ENCODE measurements at regions not wholly inside any gene's neighbourhood (a gene's known extent, or its start where the extent isn't known, plus 50 kb on each side); places are given as distances from the start of the nearest gene placed in this dataset.
A peak's percentile ranks its signal among the peaks of the same experiment; 100 is the strongest.

DNA sequence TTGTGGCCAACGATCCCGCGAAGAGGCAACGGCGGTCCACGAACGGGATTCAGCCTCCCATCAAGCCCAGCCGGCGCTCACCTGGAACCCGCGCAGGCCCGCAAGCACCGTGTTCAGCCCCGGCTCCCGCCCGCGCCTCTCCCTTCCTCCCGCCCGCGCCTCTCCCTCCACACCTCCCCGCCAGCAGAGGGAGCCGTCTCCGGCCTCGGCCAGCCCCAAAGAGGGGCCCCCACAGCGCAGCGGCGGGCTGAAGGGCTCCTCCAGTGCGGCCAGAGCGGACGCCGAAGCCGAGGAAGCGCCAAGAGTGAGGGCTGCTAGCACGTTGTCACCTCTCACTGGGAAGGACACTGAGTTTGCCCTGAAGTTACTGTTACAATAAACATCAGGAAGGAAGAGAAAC, 55.3 kb upstream of the LAPTM4A start:
- no peaks in the 10 kb centered on the region for H3K36me3 Mint-ChIP-seq (ENCODE audit: insufficient read depth, unreplicated experiment)
- ChIA-PET POLR2A (interaction anchor here (0.6 to 5.6 kb wide), 7 partner anchors 78 to 157 kb away, joined by 3 to 39 read pairs (median 4); partner anchors contain the start of gene SDC1), CTCF (interaction anchor here (0.9 to 10.3 kb wide), 17 partner anchors 13 to 219 kb away, joined by 3 to 140 read pairs (median 10); partner anchors contain the start of genes MATN3 and SDC1)
- no TSS peak for BruUV-seq (replicated peaks)
- H3K27me3 Mint-ChIP-seq (ENCODE audit: insufficient read depth, unreplicated experiment) = no peaks in the 10 kb centered on the region
- peaks cover 17% of the 10 kb centered on the region for H3K4me1 Mint-ChIP-seq (ENCODE audit: insufficient read depth, unreplicated experiment)
- TF ChIP-seq CTCF (IDR thresholded peaks at IDR 0.05; ENCODE audit: unreplicated experiment) = peak; percentile 40
- H3K4me3 Mint-ChIP-seq (ENCODE audit: unreplicated experiment) = peak overlapping the region; percentile 68
- peak; percentile 45 for DNase-seq (ENCODE audit: unreplicated experiment)
- no peaks in the 10 kb centered on the region for H3K9me3 Mint-ChIP-seq (ENCODE audit: unreplicated experiment)
- H3K27ac Mint-ChIP-seq (ENCODE audit: low read depth, unreplicated experiment) = peak overlapping the region; percentile 40
- intact Hi-C loops (cut with micrococcal nuclease) = no loop called here

DNA sequence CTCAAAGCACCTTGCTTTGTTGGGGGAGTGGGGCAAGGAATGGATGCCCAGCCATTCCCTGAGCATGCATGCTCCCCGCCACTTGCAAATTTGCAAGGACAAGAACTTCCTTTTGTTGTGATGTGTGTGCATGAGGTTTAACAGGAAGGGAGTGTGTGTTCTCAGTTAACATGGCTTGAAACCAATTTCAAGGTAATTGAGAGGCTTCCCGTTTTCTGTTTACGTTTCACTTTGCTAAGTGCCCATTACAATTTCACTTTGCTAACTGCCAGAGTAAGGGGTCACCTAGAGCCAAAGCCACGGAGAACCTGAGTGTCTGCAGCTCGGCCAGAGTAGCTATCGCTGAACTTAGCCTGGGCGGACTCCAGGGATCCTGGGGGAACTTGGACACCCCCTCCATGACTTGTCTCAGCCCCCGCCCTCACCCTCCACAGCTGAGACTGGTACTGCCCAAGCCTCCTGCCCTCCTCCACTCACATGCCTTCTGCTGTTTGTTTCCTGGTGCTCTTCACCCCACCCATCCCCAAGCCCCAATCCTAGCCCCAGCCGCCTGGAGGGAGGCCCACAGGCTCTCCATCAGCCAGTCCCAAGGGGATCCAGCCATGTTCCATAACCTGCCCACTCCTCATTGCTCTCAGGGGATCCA, 53.6 kb upstream of the LAPTM4A start:
- no peak for DNase-seq (ENCODE audit: unreplicated experiment)
- Mint-ChIP-seq H3K36me3 (ENCODE audit: insufficient read depth, unreplicated experiment) (no peaks in the 10 kb centered on the region), H3K27ac (ENCODE audit: low read depth, unreplicated experiment) (no peak overlapping the region), H3K9me3 (ENCODE audit: unreplicated experiment) (peaks cover 9% of the 10 kb centered on the region), H3K4me3 (ENCODE audit: unreplicated experiment) (no peak overlapping the region), H3K4me1 (ENCODE audit: insufficient read depth, unreplicated experiment) (peaks cover 17% of the 10 kb centered on the region), H3K27me3 (ENCODE audit: insufficient read depth, unreplicated experiment) (no peaks in the 10 kb centered on the region)
- POLR2A ChIA-PET = interaction anchor here (1.7 to 5.6 kb wide), 3 partner anchors 120 to 127 kb away, joined by 8 to 39 read pairs (median 10); partner anchors contain the start of gene SDC1
- BruUV-seq (replicated peaks) = no TSS peak
- CTCF ChIA-PET = interaction anchor here (0.5 to 10.3 kb wide), 21 partner anchors 16 to 539 kb away, joined by 3 to 140 read pairs (median 4); partner anchors contain the start of genes MATN3 and SDC1
- no peak for TF ChIP-seq CTCF (IDR thresholded peaks at IDR 0.05; ENCODE audit: unreplicated experiment)
- intact Hi-C loops (cut with micrococcal nuclease) = loop anchor here (5.0 kb wide), 1 partner anchor 537 kb away; no protein-coding TSS in a partner anchor

DNA sequence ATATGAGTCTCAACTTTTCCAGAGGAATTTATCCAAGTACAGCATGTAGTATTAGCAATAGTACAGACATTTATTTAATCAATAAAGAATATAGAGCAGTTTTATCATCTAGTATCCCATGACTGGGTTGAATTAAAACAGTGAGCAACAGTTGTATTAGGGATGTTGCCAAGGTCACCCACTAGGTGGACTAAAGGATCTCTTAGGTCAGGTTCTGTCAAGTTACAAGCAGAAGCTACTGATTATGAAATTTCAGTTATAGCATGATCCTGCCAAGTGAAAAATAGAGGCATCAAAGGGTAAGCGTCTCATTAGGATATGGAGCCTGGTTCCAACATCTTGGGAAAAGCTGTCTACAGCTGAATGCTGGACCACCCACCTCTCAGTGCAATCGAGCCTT, 52.1 kb upstream of the LAPTM4A start:
- no peak overlapping the region for H3K27ac Mint-ChIP-seq (ENCODE audit: low read depth, unreplicated experiment)
- H3K9me3 Mint-ChIP-seq (ENCODE audit: unreplicated experiment) = peaks cover 9% of the 10 kb centered on the region
- DNase-seq (ENCODE audit: unreplicated experiment) = peak; percentile 65
- H3K4me1 Mint-ChIP-seq (ENCODE audit: insufficient read depth, unreplicated experiment) = peaks cover 5% of the 10 kb centered on the region
- no peak overlapping the region for H3K4me3 Mint-ChIP-seq (ENCODE audit: unreplicated experiment)
- TF ChIP-seq CTCF (IDR thresholded peaks at IDR 0.05; ENCODE audit: unreplicated experiment) = peak; percentile 50
- POLR2A ChIA-PET = interaction anchor here (0.6 to 1.8 kb wide), 7 partner anchors 110 to 191 kb away, joined by 3 to 10 read pairs (median 3); partner anchors contain the start of gene SDC1
- no peaks in the 10 kb centered on the region for H3K36me3 Mint-ChIP-seq (ENCODE audit: insufficient read depth, unreplicated experiment)
- intact Hi-C loops (cut with micrococcal nuclease) = loop anchor here (1.0 to 5.0 kb wide), 4 partner anchors 121 to 539 kb away; partner anchors contain the start of gene SDC1
- CTCF ChIA-PET = interaction anchor here (0.6 to 10.3 kb wide), 27 partner anchors 8 to 540 kb away, joined by 3 to 140 read pairs (median 4); partner anchors contain the start of genes MATN3 and SDC1
- no TSS peak for BruUV-seq (replicated peaks)
- no peaks in the 10 kb centered on the region for H3K27me3 Mint-ChIP-seq (ENCODE audit: insufficient read depth, unreplicated experiment)
